WI38 (cell line): ENCODE measurements at regions not wholly inside any gene's neighbourhood (a gene's known extent, or its start where the extent isn't known, plus 50 kb on each side); places are given as distances from the start of the nearest gene placed in this dataset.

Source experiments
- H3K4me3 ChIP-seq: 2 replicates; pipeline ENCODE4 v1.5.1; 2011; ENCODE audit warnings: low read depth, mild to moderate bottlenecking, control low read depth, low read length
- CTCF ChIP-seq: IDR thresholded peaks from 2 replicates; pipeline ENCODE4 v1.5.1; 2012; ENCODE audit warnings: low read depth, mild to moderate bottlenecking, control low read depth, low read length

DNA sequence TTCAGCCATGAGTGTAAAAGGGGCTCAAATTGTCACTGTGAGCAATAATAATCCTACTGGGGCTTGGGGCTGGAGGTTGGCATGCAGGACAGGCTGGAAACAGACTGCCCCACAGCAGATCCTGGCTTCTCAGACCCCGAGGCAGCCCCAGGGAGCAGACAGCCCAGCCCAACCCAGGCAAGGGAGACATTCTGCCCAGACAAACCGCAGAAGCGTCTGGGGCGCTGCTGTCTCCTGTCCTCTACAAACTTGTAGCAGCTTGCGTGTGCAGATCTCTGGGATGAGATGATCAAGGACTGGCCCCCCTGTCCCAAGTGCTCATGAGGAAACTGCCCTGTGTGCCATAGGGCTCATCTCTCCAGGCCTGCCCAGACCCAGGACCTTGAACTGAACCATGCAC, 84.6 kb downstream of the MAFB start:
- TF ChIP-seq CTCF, result no peak

GRCh38 chr20:40603057-40603651, 85.9 kb downstream of the MAFB start:
- TF ChIP-seq CTCF, result no peak
- H3K4me3 ChIP-seq, result no peak overlapping the region

More for the DNA sequence above, 84.6 kb downstream of the MAFB start:
- H3K4me3 ChIP-seq, result no peak overlapping the region

GRCh38 chr20:40602381-40602780, 86.7 kb downstream of the MAFB start:
- H3K4me3 ChIP-seq, result no peak overlapping the region
- TF ChIP-seq CTCF, result no peak

GRCh38 chr20:40600441-40601219, 88.4 kb downstream of the MAFB start:
- TF ChIP-seq CTCF, result no peak
- H3K4me3 ChIP-seq, result no peak overlapping the region

DNA sequence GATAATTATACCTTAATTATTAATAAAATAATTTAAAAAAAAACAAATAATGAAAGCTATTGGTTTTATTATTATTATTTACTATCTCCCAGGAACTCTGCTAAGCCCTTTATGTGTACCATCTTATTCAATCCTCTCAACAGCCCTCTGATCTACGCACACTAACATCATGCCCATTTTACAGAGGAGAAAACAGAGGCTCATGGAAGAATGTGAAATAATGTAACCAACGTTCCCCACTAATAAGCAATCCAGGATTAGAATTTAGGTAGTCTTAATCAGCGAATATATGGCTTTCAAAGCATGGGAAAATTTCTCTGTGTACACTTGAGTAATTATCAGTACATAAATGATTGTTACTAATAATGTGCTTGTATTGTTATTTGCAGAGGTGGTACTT, 89.0 kb downstream of the MAFB start:
- H3K4me3 ChIP-seq, result no peak overlapping the region
- no peak for TF ChIP-seq CTCF

DNA sequence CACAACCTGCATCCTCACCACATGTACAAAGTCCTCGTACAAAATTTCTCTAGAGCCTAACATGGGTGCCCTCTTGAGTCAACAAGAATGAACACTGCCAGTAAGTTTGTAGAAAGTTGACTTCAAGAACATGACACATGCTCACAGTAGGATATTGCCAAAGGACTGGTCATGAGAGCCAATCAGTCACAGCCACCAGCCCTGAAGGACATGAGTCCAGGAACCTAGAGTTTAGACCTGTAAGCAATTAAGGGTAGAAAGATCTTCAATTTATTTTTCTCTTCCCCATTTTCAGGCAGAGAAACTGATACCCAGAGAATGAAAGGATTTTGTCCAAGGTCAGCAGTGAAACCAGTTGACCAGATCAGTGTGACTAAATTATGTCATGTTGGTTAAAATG, 96.1 kb downstream of the MAFB start:
- H3K4me3 ChIP-seq, result no peak overlapping the region
- no peak for TF ChIP-seq CTCF

- no peak overlapping the region for H3K4me3 ChIP-seq
- TF ChIP-seq CTCF, result no peak
These were observed 97.5 kb downstream of the MAFB start for GRCh38 chr20:40591536-40591935.
